ENCODE measurements at regions not wholly inside any gene's neighbourhood (a gene's known extent, or its start where the extent isn't known, plus 50 kb on each side); places are given as distances from the start of the nearest gene placed in this dataset.
"Not testable (repeated sequence)": the region's sequence is repeated elsewhere in the genome, so short reads cannot be mapped to it uniquely, and the experiment has no call there.

DNA sequence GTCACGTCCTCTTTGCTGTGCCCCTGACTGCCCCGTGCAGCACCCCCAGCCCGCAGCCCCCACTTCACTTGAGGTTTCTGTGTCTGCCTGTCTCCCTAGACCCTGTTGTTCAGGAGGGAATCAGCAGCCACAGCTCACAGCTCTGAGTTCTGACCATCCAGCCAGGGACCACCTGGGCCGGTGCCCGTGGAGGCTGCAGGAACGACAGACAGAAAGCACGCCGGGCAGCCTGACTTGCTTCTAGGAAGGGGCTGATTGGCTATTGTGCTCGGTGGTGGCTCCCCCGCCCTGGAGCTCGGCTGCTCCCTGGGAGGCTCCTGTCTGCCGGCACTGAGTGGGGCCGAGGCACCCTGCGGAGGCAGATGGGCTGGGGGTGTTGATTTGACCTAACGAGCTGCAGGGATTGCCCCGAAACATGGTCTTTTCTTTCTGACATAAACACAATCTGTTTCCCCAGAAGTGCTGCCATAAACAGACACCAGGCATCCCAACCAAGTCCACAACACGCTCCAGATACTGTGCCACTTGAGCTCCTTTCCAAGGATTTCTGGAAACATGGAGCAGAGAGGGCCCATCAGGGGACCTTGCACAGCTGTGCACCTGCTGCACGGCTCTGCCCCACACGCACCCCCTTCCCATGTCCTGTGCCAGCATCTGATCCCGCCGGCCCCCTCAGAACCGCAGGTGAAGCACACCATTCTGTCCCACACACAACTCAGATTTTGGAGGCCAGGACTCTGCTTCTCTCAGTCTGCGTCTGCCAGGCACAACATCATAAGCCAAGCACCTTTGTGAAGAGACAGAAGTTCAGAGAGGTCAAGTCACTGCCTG lies 855.9 kb downstream of the TBC1D22A start:
- Histone ChIP-seq H3K27me3 (ENCODE audit: control insufficient read depth in 2 of 2, insufficient read depth in 2 of 2, low read length in 2 of 2) (no peaks in the 10 kb centered on the region), H3K4me3 (ENCODE audit: low read length in 2 of 2) (no peak overlapping the region), H3K9me3 (ENCODE audit: control insufficient read depth in 2 of 2, low read length in 2 of 2) (no peaks in the 10 kb centered on the region), H3K4me1 (ENCODE audit: control insufficient read depth in 2 of 2, insufficient read depth in 2 of 2, low read length in 2 of 2) (no peaks in the 10 kb centered on the region), H3K36me3 (ENCODE audit: control insufficient read depth in 2 of 2, insufficient read depth in 2 of 2, low read length in 2 of 2) (no peaks in the 10 kb centered on the region), H3K9ac (ENCODE audit: low read depth in 1 of 2, low read length in 2 of 2) (no peak overlapping the region), H3K27ac (ENCODE audit: low read depth in 2 of 2, low read length in 2 of 2) (no peak overlapping the region)

DNA sequence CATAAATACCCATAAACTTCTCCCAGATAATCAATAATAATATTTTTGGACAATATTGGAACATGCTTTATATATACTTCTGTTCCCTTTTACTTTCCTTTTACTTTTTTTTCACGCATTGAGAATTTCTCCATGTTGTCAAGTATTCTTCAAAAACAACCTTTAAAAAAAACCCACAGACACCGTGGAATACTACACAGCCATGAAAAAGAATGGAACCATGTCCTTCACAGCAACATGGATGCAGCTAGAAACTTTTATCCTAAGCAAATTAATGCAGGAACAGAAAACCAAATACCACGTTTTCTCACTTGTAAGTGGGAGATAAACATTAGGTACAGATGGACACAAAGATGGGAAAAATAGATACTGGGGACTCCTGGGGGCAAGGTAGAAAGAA lies 854.7 kb downstream of the TBC1D22A start:
- Histone ChIP-seq H3K4me1 (ENCODE audit: control insufficient read depth in 2 of 2, insufficient read depth in 2 of 2, low read length in 2 of 2) (no peaks in the 10 kb centered on the region), H3K27ac (ENCODE audit: low read depth in 2 of 2, low read length in 2 of 2) (no peak overlapping the region), H3K36me3 (ENCODE audit: control insufficient read depth in 2 of 2, insufficient read depth in 2 of 2, low read length in 2 of 2) (no peaks in the 10 kb centered on the region), H3K4me3 (ENCODE audit: low read length in 2 of 2) (no peak overlapping the region), H3K9me3 (ENCODE audit: control insufficient read depth in 2 of 2, low read length in 2 of 2) (no peaks in the 10 kb centered on the region), H3K9ac (ENCODE audit: low read depth in 1 of 2, low read length in 2 of 2) (no peak overlapping the region), H3K27me3 (ENCODE audit: control insufficient read depth in 2 of 2, insufficient read depth in 2 of 2, low read length in 2 of 2) (no peaks in the 10 kb centered on the region)

DNA sequence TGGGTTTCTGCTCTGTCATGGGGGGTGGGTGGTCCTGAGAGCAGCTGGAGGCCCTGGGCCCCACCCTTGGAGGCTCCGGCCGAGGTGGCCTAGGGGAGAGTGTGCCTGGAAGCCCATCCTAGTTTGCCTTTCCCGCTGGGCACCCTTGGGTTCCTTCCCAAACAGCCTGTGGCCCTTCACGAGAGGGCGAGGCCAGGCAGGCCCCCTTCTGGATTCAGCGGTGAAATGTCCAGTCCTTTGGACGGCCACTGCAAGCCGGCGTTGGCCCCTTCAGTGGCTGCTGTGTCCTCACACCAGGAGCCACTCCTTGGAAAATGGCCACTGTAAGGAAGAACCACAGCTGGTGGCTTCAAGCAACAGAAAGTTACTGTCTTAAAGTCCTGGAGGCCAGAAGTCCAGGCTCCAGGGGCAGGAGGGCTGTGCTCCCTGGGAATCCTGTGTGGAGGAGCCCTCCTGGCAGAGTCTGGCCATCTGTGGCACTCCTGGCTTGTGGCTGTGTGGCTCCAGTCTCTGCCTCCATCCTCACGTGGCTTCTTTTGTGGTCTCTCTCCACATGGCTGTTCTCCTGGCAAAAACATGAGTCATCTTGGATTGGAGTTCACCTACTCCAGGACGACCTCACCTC lies 854.1 kb downstream of the TBC1D22A start:
- no peaks in the 10 kb centered on the region for H3K4me1 ChIP-seq (ENCODE audit: control insufficient read depth in 2 of 2, insufficient read depth in 2 of 2, low read length in 2 of 2)
- no peaks in the 10 kb centered on the region for H3K27me3 ChIP-seq (ENCODE audit: control insufficient read depth in 2 of 2, insufficient read depth in 2 of 2, low read length in 2 of 2)
- no peak overlapping the region for H3K9ac ChIP-seq (ENCODE audit: low read depth in 1 of 2, low read length in 2 of 2)
- no peak overlapping the region for H3K27ac ChIP-seq (ENCODE audit: low read depth in 2 of 2, low read length in 2 of 2)
- H3K9me3 ChIP-seq (ENCODE audit: control insufficient read depth in 2 of 2, low read length in 2 of 2) = no peaks in the 10 kb centered on the region
- H3K4me3 ChIP-seq (ENCODE audit: low read length in 2 of 2) = no peak overlapping the region
- H3K36me3 ChIP-seq (ENCODE audit: control insufficient read depth in 2 of 2, insufficient read depth in 2 of 2, low read length in 2 of 2) = no peaks in the 10 kb centered on the region

DNA sequence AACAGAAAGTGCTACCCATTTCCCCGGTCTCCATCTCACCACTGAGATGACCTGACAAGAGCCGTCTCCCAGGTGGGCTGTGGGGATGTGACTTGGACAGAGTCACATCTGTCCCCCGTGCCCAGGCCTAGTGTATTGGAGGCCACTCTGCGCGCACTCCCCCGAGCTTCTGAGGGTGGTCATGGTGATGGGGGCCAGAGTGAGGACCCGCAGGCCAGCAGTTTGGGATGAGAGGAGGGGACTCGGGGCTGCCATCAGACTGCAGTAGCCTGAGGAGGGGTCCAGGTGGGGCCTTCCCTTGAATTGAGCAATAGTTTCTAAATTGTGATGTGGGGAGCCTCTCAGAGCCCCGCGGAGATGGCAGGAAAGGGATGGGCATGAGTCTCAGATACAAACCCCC lies 852.6 kb downstream of the TBC1D22A start:
- no peak overlapping the region for H3K4me3 ChIP-seq (ENCODE audit: low read length in 2 of 2)
- no peaks in the 10 kb centered on the region for H3K27me3 ChIP-seq (ENCODE audit: control insufficient read depth in 2 of 2, insufficient read depth in 2 of 2, low read length in 2 of 2)

DNA sequence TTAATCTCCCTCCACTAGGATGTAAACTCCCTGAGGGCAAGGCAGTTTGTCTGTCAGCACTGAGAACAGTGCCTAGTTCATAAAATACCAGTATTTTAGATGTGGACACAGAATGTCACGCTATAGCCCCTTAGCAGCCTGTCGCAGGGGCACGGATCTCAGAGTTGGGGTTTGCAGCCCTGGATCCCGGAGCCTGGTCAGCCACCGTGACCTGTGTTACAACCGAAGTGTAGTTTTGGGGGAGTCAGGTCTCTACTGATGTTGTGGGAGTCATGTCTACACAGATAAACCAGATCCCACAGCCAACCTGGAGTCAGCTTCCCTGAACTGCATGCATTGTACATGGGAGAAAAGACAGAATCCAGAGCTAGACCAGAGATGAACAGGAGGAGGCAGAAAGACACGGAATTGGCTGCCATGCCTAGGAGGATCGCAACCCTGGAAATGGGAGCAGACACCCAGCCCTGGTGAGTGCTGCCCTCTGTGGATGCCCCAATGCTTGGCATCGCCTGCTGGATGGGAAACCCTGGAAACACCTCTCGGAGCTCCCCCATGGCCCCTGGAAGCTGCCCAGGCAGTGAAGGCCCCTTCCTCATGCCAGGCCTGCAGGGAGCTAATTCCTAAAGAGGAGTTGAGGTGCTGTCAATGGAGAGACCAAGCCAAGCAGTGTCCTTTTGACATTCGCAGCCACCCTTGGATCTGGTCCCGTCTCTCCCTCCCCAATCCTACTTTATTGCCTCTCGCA lies 851.3 kb downstream of the TBC1D22A start:
- H3K36me3 ChIP-seq (ENCODE audit: control insufficient read depth in 2 of 2, insufficient read depth in 2 of 2, low read length in 2 of 2) = no peaks in the 10 kb centered on the region
- no peaks in the 10 kb centered on the region for H3K27me3 ChIP-seq (ENCODE audit: control insufficient read depth in 2 of 2, insufficient read depth in 2 of 2, low read length in 2 of 2)
- H3K9me3 ChIP-seq (ENCODE audit: control insufficient read depth in 2 of 2, low read length in 2 of 2) = no peaks in the 10 kb centered on the region
- H3K4me1 ChIP-seq (ENCODE audit: control insufficient read depth in 2 of 2, insufficient read depth in 2 of 2, low read length in 2 of 2) = no peaks in the 10 kb centered on the region
- no peak overlapping the region for H3K9ac ChIP-seq (ENCODE audit: low read depth in 1 of 2, low read length in 2 of 2)
- H3K27ac ChIP-seq (ENCODE audit: low read depth in 2 of 2, low read length in 2 of 2) = no peak overlapping the region
- no peak overlapping the region for H3K4me3 ChIP-seq (ENCODE audit: low read length in 2 of 2)

More for the DNA sequence above, 852.6 kb downstream of the TBC1D22A start:
- Histone ChIP-seq H3K9ac (ENCODE audit: low read depth in 1 of 2, low read length in 2 of 2) (no peak overlapping the region), H3K4me1 (ENCODE audit: control insufficient read depth in 2 of 2, insufficient read depth in 2 of 2, low read length in 2 of 2) (no peaks in the 10 kb centered on the region), H3K36me3 (ENCODE audit: control insufficient read depth in 2 of 2, insufficient read depth in 2 of 2, low read length in 2 of 2) (no peaks in the 10 kb centered on the region), H3K9me3 (ENCODE audit: control insufficient read depth in 2 of 2, low read length in 2 of 2) (no peaks in the 10 kb centered on the region), H3K27ac (ENCODE audit: low read depth in 2 of 2, low read length in 2 of 2) (no peak overlapping the region)

DNA sequence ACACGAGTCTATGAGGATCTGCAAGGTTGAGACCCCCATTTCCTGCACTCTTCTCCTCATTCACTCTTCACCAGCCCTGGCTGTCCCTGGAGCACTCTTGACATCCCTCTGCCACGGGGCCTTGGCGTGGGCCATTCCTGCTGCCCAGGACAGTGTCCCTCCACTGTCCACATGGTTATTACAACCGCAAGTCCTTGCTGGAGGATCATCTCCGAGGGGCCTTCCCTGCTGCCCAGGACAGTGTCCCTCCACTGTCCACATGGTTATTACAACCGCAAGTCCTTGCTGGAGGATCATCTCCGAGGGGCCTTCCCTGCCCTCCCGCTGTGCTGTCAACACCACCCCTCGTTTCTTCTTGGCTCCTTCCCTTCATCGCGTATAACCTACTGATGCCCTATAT lies 850.7 kb downstream of the TBC1D22A start:
- H3K9ac ChIP-seq (ENCODE audit: low read depth in 1 of 2, low read length in 2 of 2); H3K4me3 ChIP-seq (ENCODE audit: low read length in 2 of 2); H3K27ac ChIP-seq (ENCODE audit: low read depth in 2 of 2, low read length in 2 of 2); H3K9me3 ChIP-seq (ENCODE audit: control insufficient read depth in 2 of 2, low read length in 2 of 2); H3K27me3 ChIP-seq (ENCODE audit: control insufficient read depth in 2 of 2, insufficient read depth in 2 of 2, low read length in 2 of 2); H3K36me3 ChIP-seq (ENCODE audit: control insufficient read depth in 2 of 2, insufficient read depth in 2 of 2, low read length in 2 of 2); H3K4me1 ChIP-seq (ENCODE audit: control insufficient read depth in 2 of 2, insufficient read depth in 2 of 2, low read length in 2 of 2): not testable (repeated sequence)

DNA sequence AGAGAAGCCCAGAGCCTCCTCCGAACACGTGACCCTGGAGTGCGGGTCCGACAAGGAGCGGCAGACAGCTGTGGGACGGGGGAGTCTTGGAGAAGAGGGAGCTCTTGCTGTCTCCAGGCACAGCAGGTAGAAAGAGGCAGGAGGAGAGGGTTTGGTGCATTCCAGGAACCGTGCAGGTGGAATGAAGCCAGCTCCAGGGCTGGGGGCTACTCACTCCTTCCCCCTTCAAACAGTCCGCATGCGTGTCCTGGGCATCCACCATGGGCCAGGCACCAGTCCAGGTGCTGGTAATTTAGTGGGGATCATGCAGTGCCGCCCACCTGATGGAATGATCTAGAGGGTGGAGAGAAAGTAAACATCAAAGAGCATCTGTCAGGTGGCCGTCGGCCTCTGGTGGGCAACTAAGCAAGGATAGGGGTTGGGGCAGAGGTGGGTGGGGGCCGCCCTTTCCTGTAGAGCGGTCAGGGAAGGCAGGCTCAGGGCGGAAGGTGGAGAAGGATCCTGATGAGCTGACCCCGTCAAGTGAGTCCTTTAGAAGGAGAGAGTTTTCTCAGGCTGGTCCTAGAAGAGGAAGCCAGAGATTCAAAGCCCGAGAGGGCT lies 850.0 kb downstream of the TBC1D22A start:
- H3K9me3 ChIP-seq (ENCODE audit: control insufficient read depth in 2 of 2, low read length in 2 of 2) = no peaks in the 10 kb centered on the region
- H3K9ac ChIP-seq (ENCODE audit: low read depth in 1 of 2, low read length in 2 of 2) = no peak overlapping the region
- no peaks in the 10 kb centered on the region for H3K36me3 ChIP-seq (ENCODE audit: control insufficient read depth in 2 of 2, insufficient read depth in 2 of 2, low read length in 2 of 2)
- H3K4me3 ChIP-seq (ENCODE audit: low read length in 2 of 2) = no peak overlapping the region
- no peaks in the 10 kb centered on the region for H3K4me1 ChIP-seq (ENCODE audit: control insufficient read depth in 2 of 2, insufficient read depth in 2 of 2, low read length in 2 of 2)
- H3K27ac ChIP-seq (ENCODE audit: low read depth in 2 of 2, low read length in 2 of 2) = no peak overlapping the region
- no peaks in the 10 kb centered on the region for H3K27me3 ChIP-seq (ENCODE audit: control insufficient read depth in 2 of 2, insufficient read depth in 2 of 2, low read length in 2 of 2)

DNA sequence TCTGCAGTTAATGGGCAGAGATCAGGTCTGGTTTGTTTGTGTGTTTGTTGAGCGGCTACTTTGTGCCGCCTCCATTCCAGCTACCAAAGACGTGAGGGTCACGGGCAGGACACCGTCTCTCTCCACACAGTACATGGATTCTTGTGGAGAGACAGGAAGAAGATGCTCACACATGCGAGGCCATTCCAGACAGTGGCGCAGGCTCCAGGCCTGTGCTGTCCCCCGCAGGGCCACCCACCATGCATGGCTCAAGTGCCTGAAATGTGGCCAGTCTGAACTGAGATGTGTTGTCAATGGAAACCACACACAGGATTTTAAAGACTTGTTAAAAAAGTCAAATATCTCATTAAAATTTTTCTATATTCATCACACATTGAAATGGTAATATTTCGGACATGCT lies 848.3 kb downstream of the TBC1D22A start:
- no peak overlapping the region for H3K27ac ChIP-seq (ENCODE audit: low read depth in 2 of 2, low read length in 2 of 2)
- no peaks in the 10 kb centered on the region for H3K36me3 ChIP-seq (ENCODE audit: control insufficient read depth in 2 of 2, insufficient read depth in 2 of 2, low read length in 2 of 2)
- no peak overlapping the region for H3K9ac ChIP-seq (ENCODE audit: low read depth in 1 of 2, low read length in 2 of 2)
- H3K9me3 ChIP-seq (ENCODE audit: control insufficient read depth in 2 of 2, low read length in 2 of 2) = no peaks in the 10 kb centered on the region
- H3K4me3 ChIP-seq (ENCODE audit: low read length in 2 of 2) = no peak overlapping the region
- no peaks in the 10 kb centered on the region for H3K4me1 ChIP-seq (ENCODE audit: control insufficient read depth in 2 of 2, insufficient read depth in 2 of 2, low read length in 2 of 2)
- peaks cover 0 to 1% of the 10 kb centered on the region in 2 donors for H3K27me3 ChIP-seq (ENCODE audit: control insufficient read depth in 2 of 2, insufficient read depth in 2 of 2, low read length in 2 of 2)

DNA sequence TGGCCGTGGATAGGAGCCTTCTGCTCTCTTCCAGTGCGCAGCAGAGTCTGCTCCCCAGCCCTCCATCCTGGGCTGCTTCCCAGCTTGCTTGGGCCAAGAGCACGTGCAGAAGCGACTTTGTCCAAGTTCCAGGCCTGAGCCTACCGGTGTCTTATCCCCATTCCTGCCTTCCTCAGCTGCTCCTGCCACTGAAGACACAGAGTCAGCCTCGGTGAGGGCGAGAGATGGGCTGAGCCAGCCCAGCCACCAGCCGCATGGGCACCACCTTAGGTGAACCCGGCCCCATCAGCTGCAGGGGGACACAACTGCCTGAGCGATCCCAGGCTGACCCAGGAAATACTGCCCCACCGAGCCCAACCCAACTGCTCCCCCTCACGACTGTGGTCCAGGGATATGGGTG lies 847.8 kb downstream of the TBC1D22A start:
- Histone ChIP-seq H3K27ac (ENCODE audit: low read depth in 2 of 2, low read length in 2 of 2) (no peak overlapping the region), H3K9ac (ENCODE audit: low read depth in 1 of 2, low read length in 2 of 2) (no peak overlapping the region), H3K9me3 (ENCODE audit: control insufficient read depth in 2 of 2, low read length in 2 of 2) (no peaks in the 10 kb centered on the region), H3K4me1 (ENCODE audit: control insufficient read depth in 2 of 2, insufficient read depth in 2 of 2, low read length in 2 of 2) (no peaks in the 10 kb centered on the region), H3K36me3 (ENCODE audit: control insufficient read depth in 2 of 2, insufficient read depth in 2 of 2, low read length in 2 of 2) (no peaks in the 10 kb centered on the region), H3K27me3 (ENCODE audit: control insufficient read depth in 2 of 2, insufficient read depth in 2 of 2, low read length in 2 of 2) (peaks cover 0 to 2% of the 10 kb centered on the region in 2 donors), H3K4me3 (ENCODE audit: low read length in 2 of 2) (no peak overlapping the region)

DNA sequence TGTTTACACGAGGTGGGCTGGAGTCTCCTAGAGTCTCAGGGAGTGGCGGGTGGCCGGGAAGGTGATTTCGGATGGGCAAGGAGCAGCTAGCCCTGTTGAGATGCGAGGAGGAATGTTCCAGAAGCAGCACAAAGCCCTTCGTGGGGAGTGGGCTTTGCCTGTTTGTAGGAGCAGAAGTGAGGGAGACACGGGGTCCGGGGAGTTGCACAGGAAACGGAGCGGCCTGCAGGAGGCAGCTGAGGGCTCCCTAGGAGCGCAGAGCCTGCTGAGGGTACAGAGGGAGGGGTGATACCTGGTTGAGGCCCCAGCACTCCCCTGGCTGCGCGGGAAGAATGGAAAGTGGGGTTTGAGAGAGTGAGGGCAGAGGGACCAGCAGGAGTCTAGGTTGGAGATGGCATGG lies 847.2 kb downstream of the TBC1D22A start:
- peaks cover 0 to 2% of the 10 kb centered on the region in 2 donors for H3K27me3 ChIP-seq (ENCODE audit: control insufficient read depth in 2 of 2, insufficient read depth in 2 of 2, low read length in 2 of 2)
- H3K4me1 ChIP-seq (ENCODE audit: control insufficient read depth in 2 of 2, insufficient read depth in 2 of 2, low read length in 2 of 2) = no peaks in the 10 kb centered on the region
- no peak overlapping the region for H3K4me3 ChIP-seq (ENCODE audit: low read length in 2 of 2)
- no peak overlapping the region for H3K9ac ChIP-seq (ENCODE audit: low read depth in 1 of 2, low read length in 2 of 2)
- no peak overlapping the region for H3K27ac ChIP-seq (ENCODE audit: low read depth in 2 of 2, low read length in 2 of 2)
- H3K9me3 ChIP-seq (ENCODE audit: control insufficient read depth in 2 of 2, low read length in 2 of 2) = no peaks in the 10 kb centered on the region
- no peaks in the 10 kb centered on the region for H3K36me3 ChIP-seq (ENCODE audit: control insufficient read depth in 2 of 2, insufficient read depth in 2 of 2, low read length in 2 of 2)
